Stimulated activated CD4-positive, alpha-beta T cell treated with anti-CD3 and anti-CD28 coated beads, Interleukin-15, amount 100 ng/mL, for 48 hours (primary cell): ENCODE measurements at regions not wholly inside any gene's neighbourhood (a gene's known extent, or its start where the extent isn't known, plus 50 kb on each side); places are given as distances from the start of the nearest gene placed in this dataset.
"Not testable (repeated sequence)": the region's sequence is repeated elsewhere in the genome, so short reads cannot be mapped to it uniquely, and the experiment has no call there.

ENCODE experiments used
- DNase-seq, 2 donors: peaks; one replicate each; pipeline ENCODE4 v3.0.0-alpha.2; 2020; ENCODE audit warnings: low read depth in 2 of 2

DNA sequence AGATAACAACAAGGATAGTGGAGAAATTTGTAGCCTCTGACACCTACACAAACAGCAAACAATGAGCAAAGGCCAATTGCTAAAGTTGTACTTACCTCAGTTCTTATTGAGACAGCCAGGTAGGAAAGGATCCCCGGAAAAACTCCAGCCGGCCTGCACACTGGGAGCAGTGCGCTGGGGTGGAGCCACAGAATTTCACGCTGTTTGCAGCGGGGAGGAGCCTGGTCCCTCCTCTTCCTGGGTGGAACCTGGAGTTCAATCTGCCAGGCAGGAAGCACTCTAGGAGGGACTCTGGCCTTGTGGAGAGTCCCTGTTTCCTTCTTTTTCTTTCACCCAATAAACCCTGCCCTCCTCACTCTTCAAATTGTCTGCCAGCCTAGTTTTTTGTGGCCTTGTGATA, 382.6 kb upstream of the TGIF2LX start:
- DNase-seq: not testable (repeated sequence)

DNA sequence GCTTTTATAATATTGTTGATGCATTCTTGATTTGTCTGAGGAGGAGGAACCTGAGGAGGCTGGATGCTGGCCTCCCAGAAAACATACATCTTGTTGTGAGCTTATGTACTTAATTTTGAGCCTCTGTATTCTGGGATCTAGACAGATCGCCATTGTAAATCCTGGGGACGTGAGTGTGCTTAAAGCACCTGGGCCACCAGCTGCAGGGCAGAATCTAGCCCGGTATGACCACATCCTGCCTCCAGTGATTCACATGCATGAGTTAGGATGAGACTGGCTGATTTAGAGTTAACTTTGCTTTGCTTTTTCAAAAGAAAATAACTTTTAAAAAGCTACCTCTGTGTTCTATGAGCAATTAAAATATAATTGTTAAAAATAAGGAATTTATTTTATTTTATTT, 364.6 kb upstream of the TGIF2LX start:
- DNase-seq: not testable (repeated sequence)

DNA sequence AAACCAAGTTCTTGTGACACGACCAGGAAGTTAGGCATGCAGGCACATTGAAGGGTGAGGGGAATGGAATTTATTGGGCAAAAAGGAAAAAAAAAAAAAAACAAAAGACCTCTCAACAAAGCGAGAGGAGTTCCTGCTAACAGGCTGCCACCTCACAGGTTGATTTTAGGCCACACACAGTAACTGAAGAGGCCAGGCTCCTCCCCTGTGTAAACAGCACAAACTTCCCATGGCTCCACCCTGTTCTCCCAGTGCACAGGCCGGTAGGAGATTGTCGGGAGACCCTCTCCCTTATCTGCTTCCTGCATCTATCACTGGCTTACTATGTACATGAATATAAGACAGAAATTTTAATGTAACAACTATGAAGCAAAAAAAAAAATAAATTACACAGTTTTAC, 359.6 kb upstream of the TGIF2LX start:
- DNase-seq: not testable (repeated sequence)

DNA sequence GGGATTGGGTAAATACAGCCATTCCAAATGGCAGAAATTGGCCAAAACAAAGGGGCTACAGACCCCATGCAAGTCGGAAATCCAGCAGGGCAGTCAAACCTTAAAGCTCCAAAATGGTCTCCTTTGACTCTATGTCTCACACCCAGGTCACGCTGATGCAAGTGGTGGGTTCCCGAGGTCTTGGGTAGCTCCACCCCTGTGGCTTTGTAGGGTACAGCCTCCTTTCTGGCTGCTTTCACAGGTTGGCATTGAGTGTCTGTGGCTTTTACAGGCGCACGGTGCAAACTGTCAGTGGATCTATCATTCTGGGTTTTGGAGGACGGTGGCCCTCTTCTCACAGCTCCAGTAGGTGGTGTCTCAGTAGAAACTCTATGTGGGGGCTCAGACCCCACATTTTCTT, 358.6 kb upstream of the TGIF2LX start:
- not testable (repeated sequence) for DNase-seq

DNA sequence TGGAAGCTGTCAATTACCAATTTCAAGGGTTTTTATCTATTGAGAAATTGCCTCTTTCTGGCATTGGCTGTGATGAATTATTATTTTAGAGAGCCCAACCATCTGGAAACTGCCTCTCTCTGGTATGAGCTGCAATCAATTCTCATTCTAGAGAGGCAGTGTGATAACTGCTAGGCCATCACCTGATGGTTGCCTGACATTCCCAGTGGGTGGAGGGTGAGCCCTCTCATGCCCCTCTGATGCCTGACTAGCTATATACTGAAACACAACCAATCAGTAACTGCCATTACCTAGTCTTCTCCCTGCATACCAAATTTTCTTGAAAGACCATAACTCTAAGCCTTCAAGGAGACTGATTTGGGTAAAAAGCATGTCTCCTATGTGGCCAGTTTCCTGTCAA, 353.9 kb upstream of the TGIF2LX start:
- DNase-seq: not testable (repeated sequence)

DNA sequence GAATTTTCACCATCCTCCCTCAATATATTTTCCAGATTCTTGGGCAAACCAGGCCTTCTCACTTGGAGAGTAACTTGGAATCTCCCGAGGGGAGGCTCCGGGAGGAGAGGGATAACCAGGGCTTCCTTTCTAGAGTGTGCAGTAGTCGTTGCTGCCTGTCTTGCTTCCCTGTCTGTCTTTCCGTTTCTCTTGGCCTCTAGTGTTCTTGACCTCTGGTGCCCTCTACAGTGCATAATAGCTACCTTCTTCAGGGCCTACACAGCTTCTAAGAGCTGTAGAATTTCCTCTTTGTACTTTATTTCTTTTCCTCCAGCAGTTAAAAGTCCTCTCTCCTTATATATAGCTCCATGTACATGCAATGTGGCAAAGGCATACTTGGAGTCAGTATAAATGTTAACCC, 339.8 kb upstream of the TGIF2LX start:
- DNase-seq: not testable (repeated sequence)

GRCh38 chrX:89631858-89632257, 289.9 kb upstream of the TGIF2LX start:
- DNase-seq: not testable (repeated sequence)

GRCh38 chrX:89635887-89636286, 285.8 kb upstream of the TGIF2LX start:
- DNase-seq: not testable (repeated sequence)

DNA sequence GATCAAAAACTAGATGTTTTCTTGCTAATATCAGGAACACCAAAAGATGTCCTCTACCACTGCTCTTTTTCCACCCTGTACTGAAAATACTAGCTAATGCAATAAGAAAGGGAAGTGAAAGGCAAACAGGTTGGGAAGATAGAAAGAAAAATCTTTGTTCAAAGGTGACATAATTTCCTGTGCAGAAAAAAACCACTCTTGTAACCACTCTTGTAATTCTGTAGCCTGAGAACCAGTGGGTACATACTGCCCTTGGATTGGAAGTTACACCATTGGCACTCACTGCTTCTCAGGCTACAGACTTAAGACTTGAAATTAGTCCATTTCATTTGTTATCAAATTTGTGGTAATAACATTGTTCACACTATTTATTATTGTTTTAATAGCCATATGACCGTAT, 263.0 kb upstream of the TGIF2LX start:
- not testable (repeated sequence) for DNase-seq

GRCh38 chrX:89706481-89706880, 215.2 kb upstream of the TGIF2LX start:
- DNase-seq: not testable (repeated sequence)

GRCh38 chrX:89707363-89707927, 214.3 kb upstream of the TGIF2LX start:
- DNase-seq: not testable (repeated sequence)

- DNase-seq: not testable (repeated sequence)
Observed at GRCh38 chrX:89734367-89734766, 187.3 kb upstream of the TGIF2LX start.

GRCh38 chrX:89756466-89756865, 165.2 kb upstream of the TGIF2LX start:
- not testable (repeated sequence) for DNase-seq

DNA sequence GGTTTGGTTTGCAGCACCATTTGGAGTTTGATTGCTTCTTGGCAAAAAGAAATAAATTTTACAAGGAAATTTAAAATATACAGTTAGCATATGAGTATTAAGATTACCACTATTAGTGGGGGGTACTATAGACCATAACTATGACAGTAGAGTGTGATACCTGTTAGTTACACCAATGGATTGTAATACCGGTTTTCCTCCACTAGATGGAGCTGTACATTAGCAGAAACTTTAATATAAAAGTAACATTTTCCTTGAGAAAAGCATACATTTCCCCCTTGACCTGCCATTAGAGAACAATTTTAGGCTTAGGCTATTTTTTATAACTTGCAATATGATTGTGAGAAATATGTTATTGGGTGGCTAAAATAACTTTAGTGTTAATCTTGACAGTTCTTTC, 163.9 kb upstream of the TGIF2LX start:
- not testable (repeated sequence) for DNase-seq

DNA sequence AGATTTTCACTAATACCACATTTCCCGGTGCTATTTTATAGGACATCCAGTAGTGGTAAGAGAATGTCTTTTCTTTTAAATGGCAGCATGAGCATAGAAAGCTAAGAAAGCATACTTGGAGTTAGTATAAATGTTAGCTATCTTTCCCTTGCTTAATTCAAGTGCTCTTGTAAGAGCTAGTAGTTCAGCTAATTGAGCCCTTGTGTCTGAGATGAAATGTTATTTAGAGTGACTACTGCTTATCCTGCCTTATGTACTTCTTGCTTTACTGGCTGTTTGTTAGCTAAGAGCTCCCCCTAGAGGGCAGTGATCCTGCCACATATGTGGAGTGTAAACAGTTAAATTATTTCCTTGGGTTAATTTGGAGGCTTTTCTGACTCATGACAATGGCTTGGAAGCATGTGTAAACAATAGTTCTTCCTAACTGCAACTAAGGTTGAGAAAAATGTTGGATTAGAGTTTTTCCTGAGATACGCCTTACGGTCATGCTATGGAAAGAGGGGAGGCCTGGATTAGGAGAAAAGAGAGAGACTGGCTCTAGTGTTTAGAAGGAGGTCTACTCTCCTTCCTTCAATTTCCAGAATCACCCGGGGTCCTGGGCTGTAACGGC, 162.5 kb upstream of the TGIF2LX start:
- DNase-seq: not testable (repeated sequence)

- DNase-seq: not testable (repeated sequence)
Observed at GRCh38 chrX:89771639-89772038, 150.1 kb upstream of the TGIF2LX start.

- DNase-seq: not testable (repeated sequence)
Observed at GRCh38 chrX:89811440-89811839, 110.3 kb upstream of the TGIF2LX start.

GRCh38 chrX:89839723-89840122, 82.0 kb upstream of the TGIF2LX start:
- DNase-seq: not testable (repeated sequence)

GRCh38 chrX:89871662-89872061, 50.0 kb upstream of the TGIF2LX start:
- peak in 1 of 2 donors; percentile 7 for DNase-seq
